Cerebellar nuclear complex (tissue), 1 donor: ENCODE measurements at regions not wholly inside any gene's neighbourhood (a gene's known extent, or its start where the extent isn't known, plus 50 kb on each side); places are given as distances from the start of the nearest gene placed in this dataset.

Experiments
- DNase-seq, 2 experiments: peaks; one replicate each; lab custom pipeline; 2025; lab: John Stamatoyannopoulos, UW

DNA sequence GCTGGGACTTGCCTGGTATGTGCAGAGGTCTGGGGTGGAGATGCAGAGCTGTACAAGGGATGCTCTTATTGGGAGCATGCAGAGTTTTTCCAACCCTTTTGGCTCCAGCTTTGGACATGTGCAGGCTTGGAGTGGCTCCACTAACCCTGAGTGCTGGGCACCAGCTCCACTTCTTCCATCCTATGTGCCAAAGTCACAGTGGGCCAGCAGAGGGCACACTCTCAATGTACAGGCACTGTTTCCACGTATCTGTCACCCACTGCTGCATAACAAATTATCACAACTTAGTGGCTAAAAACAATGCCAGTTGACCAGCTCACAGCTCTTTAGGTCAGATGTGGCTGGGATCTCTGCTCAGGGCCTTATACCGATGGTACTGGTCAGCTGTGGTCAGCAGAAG, 631.8 kb downstream of the AJAP1 start:
- no peak for DNase-seq

DNA sequence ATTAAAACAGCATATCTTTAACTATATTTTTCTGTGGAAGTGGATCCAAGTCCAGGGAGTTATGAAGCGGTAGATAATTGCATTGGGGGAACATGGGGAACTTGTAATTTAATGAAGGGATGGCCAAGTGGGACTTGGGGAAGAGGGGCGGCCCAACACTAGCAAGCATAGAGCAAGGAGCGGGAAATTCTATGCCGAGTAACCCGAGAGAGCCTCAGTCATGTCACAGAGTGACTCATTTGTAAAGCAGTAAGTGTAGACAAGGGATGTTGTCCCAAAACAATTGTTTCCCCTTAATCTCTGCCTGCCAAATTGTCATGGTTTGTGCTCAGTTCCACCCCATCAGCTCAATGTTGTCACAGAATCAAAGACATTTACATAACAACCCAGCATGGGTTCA, 620.1 kb downstream of the AJAP1 start:
- no peak for DNase-seq

DNA sequence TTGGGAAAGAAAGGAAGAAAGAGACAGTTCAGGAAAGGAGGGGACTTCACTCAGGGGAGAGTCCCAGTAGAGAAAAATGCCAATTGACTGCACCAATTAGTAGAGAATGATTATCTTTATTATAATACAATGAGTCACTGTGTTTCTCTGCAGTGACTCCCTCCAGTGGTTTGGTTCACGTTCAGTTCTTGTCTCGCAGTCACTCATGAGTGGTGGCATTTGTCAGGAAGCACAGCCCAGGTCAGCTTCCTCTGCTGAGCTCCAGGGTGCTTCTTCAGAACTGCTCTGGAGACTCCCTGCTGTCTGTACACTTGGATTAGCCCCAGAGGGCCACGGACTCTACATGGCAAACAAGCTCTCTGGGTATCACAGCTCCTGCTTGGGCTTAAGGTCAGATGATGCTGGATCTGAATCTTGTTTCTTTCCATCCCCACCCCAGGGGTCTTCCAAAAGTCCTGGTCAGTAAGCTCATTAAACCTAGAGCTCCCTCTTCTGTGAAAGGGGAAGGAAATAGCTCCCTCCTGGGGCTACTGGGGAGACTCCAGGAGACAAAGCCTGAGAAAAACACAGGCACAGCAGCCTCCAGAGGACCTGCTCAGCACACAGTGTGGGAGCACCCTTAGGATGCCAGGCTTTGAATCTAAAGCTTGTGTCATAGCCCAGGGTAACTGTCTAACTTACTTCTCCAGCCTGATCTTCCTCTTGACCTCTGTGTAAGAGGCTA, 619.0 kb downstream of the AJAP1 start:
- DNase-seq: no peak

DNA sequence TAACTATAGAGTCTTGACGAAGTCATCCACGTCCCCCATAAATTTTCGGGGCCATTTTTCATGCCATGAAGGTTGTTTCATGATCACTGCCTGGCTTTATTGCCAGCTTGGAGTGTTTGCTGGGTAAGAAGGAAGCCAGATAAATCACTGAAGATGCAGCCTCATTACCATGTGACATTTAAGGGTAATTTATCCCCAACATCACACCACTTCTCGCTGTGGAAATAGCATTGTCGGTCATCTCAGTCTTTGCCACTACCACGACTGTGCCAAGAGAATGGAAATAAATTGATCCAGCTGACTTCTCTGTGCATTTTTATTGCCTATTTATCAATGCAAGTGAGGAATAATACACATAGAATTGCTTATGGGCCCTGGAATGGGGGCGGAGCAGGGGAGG, 617.9 kb downstream of the AJAP1 start:
- no peak for DNase-seq

DNA sequence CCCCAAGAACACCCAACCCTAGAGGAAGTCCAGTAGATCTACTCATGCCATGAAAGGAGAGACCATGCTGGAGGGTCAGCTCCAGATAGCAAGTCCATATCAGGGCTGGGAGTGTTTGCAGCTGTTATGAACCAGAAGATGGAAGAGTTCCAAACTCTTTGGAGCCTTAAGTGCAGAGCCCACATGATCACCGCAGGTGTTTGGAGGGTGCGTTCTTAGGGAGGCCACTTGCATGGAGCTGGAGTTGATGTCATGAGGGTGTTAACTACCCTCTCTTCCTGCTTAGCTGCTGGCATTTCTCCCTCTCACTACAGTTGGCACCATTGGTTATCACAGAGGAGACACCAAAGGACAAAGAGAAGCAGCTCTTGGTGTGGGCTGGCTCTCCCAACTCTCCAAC, 616.9 kb downstream of the AJAP1 start:
- DNase-seq: no peak

DNA sequence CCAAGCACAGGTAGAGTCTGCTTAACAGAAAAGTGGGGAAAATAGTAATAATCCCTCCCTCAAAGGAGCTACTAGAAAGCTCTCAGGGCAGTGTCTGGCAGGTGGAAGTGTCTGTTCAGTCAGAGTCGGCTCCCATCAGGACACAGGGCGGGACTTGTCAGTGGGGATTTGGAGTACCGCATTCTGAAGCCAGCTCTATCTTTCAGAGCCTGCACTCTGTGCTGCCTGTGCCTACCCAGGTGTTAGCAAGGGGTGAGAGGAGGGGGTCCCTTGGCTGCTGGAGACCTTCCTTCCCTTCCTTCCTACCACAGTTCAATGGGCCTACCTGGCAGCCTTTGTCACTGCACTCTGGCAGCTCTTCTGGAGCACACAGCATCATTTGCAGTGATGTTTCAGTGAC, 615.5 kb downstream of the AJAP1 start:
- no peak for DNase-seq

DNA sequence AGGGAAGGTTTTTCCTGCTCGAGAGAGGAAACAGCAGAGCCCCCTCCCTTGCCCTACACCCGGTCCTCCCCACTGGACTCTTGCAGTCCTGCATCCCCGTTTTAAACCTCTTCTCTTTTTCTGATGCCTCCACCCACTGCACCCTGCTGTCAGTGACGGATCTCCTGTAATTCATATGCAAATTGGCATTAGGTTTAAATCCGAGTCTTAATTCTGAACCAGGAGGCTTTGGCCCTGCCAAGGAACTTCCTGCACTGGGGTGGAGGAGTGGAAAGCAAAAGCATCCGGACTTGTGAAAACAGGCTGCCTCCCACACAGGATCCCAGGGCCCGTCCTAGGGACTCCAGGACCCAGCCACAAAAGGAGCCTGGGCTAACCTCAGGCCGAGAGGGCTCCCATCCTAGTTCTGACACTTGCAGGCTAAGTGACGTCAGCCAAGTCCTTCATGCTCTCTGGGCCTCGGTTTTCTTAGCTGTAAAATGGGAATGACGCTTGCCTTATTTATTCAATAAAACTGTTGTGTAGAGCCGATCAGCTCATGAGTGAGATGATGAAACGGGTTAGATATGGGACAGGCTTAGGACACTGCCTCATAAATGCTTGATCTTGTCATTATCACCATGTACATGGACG, 613.3 kb downstream of the AJAP1 start:
- DNase-seq: no peak

DNA sequence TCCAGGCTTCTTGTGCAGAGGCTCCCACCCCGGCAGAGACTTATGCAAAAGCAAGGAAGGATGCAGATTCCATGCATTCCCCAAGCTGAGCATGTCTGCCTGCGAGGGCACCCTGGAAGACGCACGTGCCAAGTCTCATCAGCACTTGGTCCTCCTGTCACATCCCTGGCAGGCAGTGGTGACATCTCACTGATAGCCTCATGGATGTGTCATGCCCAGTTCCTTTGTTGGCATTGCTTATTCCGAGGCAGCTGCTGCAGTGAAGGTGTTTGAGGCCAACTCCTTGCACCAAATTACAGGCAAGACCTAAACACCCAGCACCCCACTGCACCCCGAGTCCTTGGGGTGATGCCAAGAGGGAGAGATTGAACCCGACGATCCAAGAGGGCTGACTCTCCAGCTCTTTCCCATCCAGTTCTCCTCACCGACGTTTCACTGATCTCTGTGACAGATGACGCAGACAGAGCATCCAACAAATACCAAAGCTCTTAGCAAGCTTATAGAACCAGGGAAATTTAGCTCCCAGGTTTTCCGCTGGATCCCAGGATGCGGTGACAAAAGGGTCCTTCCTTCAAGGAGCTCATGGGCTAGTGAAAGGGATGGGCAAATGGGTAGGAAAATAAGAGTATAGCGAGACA, 611.1 kb downstream of the AJAP1 start:
- DNase-seq: no peak

DNA sequence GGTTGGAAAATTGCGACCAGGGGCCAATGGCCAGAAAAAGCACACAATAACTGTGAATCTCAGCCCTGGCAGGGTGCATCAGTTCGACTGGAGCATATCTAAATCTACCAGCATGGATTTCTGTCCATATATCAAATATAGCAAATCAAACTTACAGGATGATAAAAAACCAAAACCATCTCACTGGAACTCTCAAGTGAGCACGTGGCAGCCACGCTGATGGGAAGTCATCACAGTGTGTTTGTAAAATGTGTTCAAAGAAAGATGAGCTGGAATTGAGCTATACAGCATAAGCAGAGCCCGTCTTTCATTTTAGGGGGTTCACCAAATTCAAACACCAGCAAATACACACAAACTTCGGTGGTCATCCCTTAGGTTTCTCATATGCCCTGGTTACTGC, 610.1 kb downstream of the AJAP1 start:
- DNase-seq: no peak

DNA sequence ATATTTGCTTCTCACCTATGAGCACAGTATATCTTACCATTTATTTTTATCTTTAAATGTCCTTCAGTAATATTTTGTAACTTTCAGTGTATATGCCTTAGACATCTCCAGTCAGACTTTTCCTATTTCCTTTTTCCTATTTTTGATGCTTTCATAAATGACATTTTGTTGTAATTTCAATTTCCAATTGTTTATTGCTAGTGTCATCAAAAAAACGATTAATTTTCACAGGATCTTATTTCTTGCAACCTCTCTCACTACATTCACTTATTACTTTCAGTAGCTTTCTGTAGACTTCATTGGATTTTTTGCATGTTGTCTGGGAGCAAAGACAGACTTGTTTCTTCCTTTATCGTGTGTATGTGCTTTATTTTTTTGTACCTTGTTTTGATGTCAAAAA, 602.4 kb downstream of the AJAP1 start:
- DNase-seq: no peak

DNA sequence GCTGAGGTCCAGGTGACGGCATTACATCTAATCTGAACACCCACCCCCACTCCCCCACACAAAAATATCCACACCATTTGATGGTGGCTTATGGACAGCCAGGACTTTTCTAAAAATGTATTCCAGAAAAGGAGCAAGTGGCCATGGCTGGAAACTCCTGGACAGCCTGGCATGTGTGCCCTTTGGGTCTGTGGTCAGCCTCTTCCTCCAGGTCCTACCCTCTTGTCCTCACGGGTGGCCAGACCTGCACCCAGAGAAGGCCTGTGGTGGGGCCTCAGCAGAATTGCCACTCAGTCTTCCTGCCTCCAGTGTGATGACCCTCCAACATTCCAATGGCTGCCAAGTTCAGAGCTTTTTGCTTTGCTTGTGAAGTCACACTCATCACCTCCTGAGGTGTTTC, 600.6 kb downstream of the AJAP1 start:
- DNase-seq: no peak

DNA sequence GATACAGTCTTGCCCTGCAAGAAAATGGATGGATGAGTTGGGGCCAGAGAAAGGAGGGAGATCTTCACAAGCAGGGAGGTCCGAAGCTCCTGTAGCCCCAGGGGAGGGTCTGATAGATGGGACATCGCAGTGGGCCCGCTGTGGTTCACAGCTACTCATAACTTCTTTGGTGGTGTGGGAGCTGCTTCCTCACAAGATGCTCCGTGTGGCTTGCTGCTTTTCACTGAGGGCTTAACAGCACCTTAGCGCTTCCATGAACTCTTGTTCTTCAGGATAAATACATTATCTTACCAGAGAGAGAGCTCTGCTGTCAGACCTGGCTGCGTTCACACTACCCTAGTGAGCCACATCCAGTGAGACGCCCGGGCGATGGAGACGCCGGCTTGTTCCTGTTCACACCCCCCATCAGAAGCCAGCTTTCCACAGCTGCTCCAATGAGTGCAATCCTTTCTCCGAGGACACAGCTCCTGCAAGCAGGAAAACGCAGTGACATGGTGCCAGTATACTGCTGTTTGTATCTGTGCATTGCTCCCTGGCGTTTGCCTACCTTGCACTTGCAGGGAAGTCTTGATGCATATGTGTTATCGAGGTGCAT, 599.8 kb downstream of the AJAP1 start:
- DNase-seq: no peak

DNA sequence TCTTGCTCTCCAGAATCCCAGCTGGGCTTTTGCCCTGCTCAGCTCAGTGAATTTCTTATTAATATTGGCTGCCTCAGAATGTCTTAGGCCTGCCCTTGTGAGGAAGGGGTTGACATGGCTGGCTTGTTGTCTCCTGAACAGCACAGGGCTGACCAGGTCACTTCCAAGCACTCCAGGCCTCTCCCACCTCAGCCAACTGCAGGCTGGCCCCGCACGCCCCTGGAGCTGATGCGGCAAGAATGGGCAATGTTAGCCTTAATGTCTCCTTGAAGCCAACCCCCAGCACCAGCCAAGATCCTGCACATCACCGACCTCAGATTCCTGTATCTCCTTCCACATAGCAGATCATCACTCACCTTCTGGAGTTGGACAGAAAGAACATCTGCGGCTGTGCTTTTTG, 598.6 kb downstream of the AJAP1 start:
- DNase-seq: no peak

DNA sequence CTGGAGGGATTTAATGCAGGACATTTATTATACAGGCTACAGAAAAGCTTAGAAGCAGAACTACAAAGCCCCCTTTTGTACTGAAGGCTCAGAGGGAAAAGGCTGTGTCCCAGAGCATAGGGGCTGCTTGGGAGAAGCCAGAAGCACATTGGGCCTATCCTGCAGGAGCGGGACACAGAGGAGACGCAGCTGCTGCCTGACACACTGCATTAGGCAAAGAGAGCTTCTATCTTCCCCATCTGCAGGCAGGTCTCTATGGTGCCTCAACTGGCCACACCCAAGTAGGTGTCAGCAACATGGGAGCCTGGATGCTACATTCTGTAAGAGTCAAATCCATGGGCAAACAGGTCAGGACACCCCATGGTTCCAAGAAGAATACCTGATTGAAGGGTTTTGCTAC, 595.9 kb downstream of the AJAP1 start:
- no peak for DNase-seq

DNA sequence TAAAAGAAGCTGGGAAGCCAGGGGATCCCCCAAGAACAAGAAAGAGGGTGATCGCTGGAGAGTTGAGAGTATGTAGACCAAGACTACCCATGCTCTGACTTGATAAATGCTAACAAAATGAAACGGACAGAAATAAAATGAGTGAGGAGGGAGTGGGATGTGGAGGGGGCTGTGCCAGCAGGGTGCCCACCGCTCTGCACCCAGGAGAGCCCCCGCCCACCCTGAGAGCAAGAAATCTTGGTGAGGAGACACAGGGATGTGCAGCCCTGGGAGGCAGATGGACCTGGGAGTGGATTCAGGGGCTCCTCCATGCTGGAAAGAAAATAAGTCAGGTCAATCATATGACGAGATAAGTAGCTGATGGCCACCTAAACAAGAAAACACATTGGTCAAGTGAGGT, 590.9 kb downstream of the AJAP1 start:
- DNase-seq: no peak

DNA sequence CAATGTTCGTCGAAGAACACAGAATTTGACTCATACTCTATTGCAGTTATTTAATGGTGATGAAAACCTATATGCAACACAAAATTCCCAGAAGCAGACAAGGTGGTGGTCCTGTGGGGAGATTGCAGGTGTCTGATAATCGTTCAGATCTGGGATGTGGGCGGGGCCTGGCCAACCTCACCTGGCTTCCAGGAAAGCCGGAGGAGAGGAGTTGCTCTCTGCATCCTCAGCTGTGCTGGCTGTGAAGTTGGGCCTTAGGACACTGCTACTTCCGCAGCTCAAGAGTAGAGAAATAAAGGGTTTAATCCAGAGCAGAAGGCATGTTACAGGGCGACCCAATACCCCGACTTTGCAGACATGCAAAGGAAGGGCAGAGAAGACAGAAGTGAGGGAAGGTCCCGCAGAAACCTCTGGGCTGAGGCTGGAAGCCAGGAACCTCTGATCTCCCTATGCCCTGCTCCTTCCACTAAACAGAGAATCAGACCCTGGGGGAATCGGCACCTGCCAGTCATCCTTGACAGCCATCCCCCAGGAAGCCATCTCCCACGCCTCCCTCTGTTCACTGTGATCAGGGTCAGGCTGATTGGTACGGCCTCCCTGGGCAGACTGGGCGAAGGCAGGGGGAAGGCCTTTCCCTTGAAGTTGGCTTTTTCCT, 590.3 kb downstream of the AJAP1 start:
- DNase-seq: no peak

DNA sequence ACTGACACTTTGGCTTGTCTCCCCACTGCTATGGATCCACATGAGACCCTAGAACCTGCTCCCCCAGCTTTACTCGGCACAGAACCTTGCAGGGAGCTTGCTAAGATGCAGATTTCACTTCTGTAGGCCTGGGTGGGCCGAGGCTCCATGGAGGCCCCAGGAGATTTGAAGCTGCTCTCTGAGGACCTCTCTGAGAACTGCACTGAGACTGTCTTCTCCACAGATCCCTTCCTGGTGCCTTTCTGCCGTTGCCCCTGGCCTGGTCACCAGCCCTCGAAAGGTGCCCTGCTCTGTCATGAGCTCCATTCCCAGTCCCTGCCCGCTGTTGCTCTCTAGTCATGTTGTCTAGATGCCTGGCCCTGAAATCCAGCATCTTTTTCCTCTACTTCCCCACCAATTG, 588.4 kb downstream of the AJAP1 start:
- DNase-seq: no peak

DNA sequence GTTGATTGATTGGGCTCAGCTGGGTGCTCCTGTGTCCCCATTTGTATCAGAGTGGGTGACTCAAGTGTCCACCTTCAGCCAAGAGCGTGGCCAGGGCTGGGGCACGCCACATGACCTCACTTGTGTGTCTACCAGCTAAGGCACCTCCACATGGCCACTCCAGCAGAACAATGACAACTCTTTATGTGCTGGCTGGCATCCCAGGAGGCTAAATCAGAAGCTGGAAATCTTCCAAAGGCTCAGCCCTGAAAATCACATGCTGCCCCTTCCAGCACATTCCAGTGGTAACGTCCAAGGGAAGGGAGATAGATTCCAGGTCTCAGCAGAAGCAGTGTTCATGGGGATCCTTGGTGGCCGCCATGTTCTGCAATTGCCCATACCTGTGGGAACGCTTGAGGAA, 585.5 kb downstream of the AJAP1 start:
- DNase-seq: no peak

DNA sequence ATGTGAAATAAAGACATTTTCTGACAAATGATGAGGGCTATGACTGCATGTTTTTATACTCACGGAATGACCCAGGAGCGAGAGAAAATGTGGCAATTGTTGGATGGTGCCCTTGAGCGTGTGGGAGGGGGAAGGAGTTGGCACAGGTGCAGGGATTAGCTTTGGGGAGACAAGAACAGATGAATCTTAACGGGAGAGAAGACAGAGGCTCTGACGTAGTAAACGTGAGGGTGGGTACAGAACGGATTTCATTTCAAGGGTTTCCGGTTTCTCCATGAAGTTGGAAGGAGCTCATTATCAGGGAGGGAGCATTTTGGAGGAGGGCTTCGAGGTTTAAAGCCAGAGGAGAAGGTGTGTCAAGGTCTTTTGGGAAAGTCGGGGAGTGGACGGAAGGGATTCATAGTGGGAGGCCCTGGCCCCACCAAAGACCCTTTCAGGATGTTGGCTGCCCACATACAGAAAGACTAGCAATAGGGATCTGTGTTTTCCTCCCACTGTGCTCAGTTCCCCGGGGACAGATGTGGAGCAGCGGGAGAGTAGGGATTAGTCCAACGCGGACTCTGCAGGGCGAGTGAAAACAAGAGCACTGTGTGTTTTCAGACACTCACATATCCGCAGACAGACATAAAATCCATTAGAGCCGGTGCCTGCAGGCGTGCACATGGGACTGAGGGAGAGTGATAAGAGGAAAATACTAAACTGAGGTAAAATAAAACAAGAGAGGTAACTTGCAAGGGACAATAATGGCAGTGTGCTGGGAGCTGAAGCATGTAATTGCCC, 584.1 kb downstream of the AJAP1 start:
- DNase-seq: no peak

DNA sequence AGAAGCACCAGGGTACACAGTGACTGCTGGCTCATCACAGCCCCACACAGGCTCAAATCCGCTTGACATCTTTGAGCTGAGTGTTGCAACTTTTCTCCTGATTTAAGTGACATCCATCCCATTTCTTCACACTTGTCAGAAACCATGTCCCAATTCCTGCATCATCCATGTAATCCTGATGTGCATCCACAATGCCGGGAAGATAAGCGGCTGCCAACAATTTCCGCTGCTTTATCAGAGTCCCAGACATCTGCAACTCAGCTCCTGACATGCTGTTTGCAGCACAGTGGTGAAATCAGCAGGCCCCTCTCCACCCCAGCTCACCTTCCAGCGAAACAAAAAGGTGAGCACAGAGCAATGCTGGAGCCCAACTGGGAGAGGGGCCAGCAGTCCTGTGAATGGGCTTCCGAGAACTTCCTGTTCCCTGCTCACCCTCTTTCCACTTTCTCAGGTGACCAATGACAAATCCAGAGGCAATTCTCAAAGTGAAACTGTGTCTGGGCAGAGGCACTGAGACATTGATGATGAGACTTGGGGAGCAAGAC, 581.0 kb downstream of the AJAP1 start:
- DNase-seq: no peak

DNA sequence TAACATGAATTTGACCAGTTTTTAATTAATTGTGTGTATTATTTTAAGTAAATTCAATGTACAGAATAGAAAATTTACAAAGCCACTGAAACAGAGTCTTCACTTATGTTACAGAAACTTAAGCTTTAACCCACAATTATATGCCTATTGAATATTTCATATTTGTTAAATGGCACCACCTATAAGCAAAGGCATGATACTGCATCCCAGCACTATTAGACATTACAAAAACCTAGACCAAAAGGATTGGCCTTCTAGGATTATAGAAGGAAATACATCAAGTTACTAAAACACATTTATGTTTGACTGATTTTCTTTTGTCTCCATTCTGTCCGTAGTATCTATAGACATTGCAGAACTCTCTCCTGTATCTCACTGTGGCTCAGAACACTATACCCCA, 578.1 kb downstream of the AJAP1 start:
- no peak for DNase-seq
